Adrenal gland (tissue), 9 donors: ENCODE measurements at regions not wholly inside any gene's neighbourhood (a gene's known extent, or its start where the extent isn't known, plus 50 kb on each side); places are given as distances from the start of the nearest gene placed in this dataset.

Experiments used
- DNase-seq, 7 donors: peaks; one replicate each; pipeline ENCODE4 v3.0.0-alpha.2; 2019 to 2020
- H3K27ac ChIP-seq, 5 donors: fragments of 200-600 bp; sonication (generic) in 4 of 5; 1 replicate in 3 of 5; 2 replicates in 2 of 5; pipeline versions ENCODE4 v1.5.1 to v1.8.0; 2016 to 2020; ENCODE audit warnings: mild to moderate bottlenecking in 1 of 5
- H3K27me3 ChIP-seq: fragments of 200-600 bp; 2 replicates; pipeline ENCODE4 v1.8.0; 2021
- H3K36me3 ChIP-seq, 2 donors: fragments of 200-600 bp; replicated peaks in 1 of 2; 1 replicate in 1 of 2; 2 replicates in 1 of 2; pipeline versions ENCODE4 v1.5.1 to v1.8.0; 2018 to 2022
- H3K4me1 ChIP-seq, 2 donors: fragments of 200-600 bp; replicated peaks in 1 of 2; 1 replicate in 1 of 2; 2 replicates in 1 of 2; pipeline versions ENCODE4 v1.5.1 to v1.8.0; 2018 to 2021
- H3K4me3 ChIP-seq, 4 donors: fragments of 200-600 bp; sonication (generic) in 3 of 4; one replicate each; pipeline ENCODE4 v1.5.1; 2016 to 2018
- H3K9me3 ChIP-seq, 3 donors: fragments of 200-600 bp; sonication (generic) in 1 of 3; replicated peaks in 1 of 3; 1 replicate in 2 of 3; 2 replicates in 1 of 3; pipeline versions ENCODE4 v1.5.1 to v1.8.0; 2016 to 2021
- POLR2A ChIP-seq, 2 donors: fragments of 450-650 bp; IDR thresholded peaks; one replicate each; pipeline ENCODE4 v1.6.1; 2017; ENCODE audit warnings: antibody characterized with exemption in 2 of 2, mild to moderate bottlenecking in 2 of 2, moderate library complexity in 1 of 2
- WGBS, 4 donors: extraction: QIAGEN DNeasy Blood & Tissue Kit in 2 of 4; methylation state at CpG; one replicate each; pipeline versions ENCODE4 v1.1.5 to v1.1.7; 2013 to 2017; 5-methylcytosine and 5-hydroxymethylcytosine counted together
- intact Hi-C, 2 donors: fragments of 100-400 bp; cut with DNase I; formaldehyde crosslinking; loops; one replicate each; pipeline versions ENCODE4 v1.14.1 to v1.15.0; 2022 to 2023
- TF ChIP-seq, protein P1 (sequence below), 6 experiments: fragments of 450-650 bp in 4 of 6; fragments of 200-600 bp in 2 of 6; sonication (generic) in 1 of 6; IDR thresholded peaks; 1 replicate in 5 of 6; 2 replicates in 1 of 6; pipeline versions ENCODE4 v1.5.1 to v1.8.0; 2016 to 2021; ENCODE audit warnings: antibody characterized with exemption in 6 of 6, mild to moderate bottlenecking in 2 of 6, moderate library complexity in 1 of 6
- donor health status: healthy with polysubstance abuse.
- donor health status: Bipolar disorder and iron deficiency.
- donor health status: DM: yes; HTN: yes; CAD: no.
- donor health status: DM: no; HTN: no; CAD: no.
- donor health status: DM: no; HTN: no; CAD: no.

DNA sequence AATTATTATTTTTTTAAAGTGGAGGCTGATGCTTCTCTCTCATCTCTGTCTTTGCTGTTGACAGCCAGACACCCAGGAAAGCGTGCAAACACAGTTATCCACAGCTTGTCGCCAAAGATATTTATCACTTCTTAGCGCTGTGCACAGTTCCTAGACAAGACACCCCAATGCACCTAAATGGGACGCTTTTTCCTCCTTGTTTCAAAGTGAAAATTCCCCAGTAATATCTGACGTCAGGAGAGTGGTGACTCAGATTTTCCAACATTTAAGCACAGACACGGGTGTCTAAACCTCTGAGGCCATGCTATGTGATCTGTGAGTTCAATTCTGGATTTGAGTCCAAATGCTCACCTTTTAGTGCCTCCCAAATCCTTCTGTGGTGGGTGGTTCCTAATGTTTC is 151.6 kb downstream of the EMX2 start:
- Histone ChIP-seq H3K4me3 (no peak overlapping the region), H3K36me3 (no peaks in the 10 kb centered on the region), H3K27ac (no peak overlapping the region), H3K27me3 (no peaks in the 10 kb centered on the region), H3K9me3 (no peaks in the 10 kb centered on the region), H3K4me1 (no peaks in the 10 kb centered on the region)
- 30 to 49% (median 46%) methylated on average over 6 of the region's 6 CpGs for WGBS, 4 donors
- DNase-seq: no peak
- TF ChIP-seq POLR2A (IDR thresholded peaks at IDR 0.05): no peak
- TF ChIP-seq, protein P1, sequence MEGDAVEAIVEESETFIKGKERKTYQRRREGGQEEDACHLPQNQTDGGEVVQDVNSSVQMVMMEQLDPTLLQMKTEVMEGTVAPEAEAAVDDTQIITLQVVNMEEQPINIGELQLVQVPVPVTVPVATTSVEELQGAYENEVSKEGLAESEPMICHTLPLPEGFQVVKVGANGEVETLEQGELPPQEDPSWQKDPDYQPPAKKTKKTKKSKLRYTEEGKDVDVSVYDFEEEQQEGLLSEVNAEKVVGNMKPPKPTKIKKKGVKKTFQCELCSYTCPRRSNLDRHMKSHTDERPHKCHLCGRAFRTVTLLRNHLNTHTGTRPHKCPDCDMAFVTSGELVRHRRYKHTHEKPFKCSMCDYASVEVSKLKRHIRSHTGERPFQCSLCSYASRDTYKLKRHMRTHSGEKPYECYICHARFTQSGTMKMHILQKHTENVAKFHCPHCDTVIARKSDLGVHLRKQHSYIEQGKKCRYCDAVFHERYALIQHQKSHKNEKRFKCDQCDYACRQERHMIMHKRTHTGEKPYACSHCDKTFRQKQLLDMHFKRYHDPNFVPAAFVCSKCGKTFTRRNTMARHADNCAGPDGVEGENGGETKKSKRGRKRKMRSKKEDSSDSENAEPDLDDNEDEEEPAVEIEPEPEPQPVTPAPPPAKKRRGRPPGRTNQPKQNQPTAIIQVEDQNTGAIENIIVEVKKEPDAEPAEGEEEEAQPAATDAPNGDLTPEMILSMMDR (IDR thresholded peaks at IDR 0.05): no peak
- intact Hi-C loops: no loop called here

GRCh38 chr10:117697402-117697801 is 154.9 kb downstream of the EMX2 start:
- 75 to 90% (median 81%) methylated on average over 2 of the region's 2 CpGs for WGBS, 4 donors
- Histone ChIP-seq H3K9me3 (no peaks in the 10 kb centered on the region), H3K4me1 (no peaks in the 10 kb centered on the region), H3K27me3 (no peaks in the 10 kb centered on the region), H3K4me3 (no peak overlapping the region), H3K27ac (no peak overlapping the region), H3K36me3 (no peaks in the 10 kb centered on the region)
- intact Hi-C loops: no loop called here
- DNase-seq: no peak
- TF ChIP-seq POLR2A (IDR thresholded peaks at IDR 0.05): no peak
- TF ChIP-seq, protein P1 (IDR thresholded peaks at IDR 0.05): no peak

GRCh38 chr10:117698809-117699208 is 156.3 kb downstream of the EMX2 start:
- Histone ChIP-seq H3K4me1 (no peaks in the 10 kb centered on the region), H3K4me3 (no peak overlapping the region), H3K27ac (no peak overlapping the region), H3K27me3 (no peaks in the 10 kb centered on the region), H3K36me3 (no peaks in the 10 kb centered on the region), H3K9me3 (no peaks in the 10 kb centered on the region)
- no peak for DNase-seq
- TF ChIP-seq, protein P1 (IDR thresholded peaks at IDR 0.05): no peak
- no peak for TF ChIP-seq POLR2A (IDR thresholded peaks at IDR 0.05)
- 75 to 87% (median 80%) methylated on average over 2 of the region's 2 CpGs for WGBS, 4 donors
- intact Hi-C loops: no loop called here

- intact Hi-C loops: no loop called here
- Histone ChIP-seq H3K27me3 (no peaks in the 10 kb centered on the region), H3K9me3 (no peaks in the 10 kb centered on the region), H3K36me3 (no peaks in the 10 kb centered on the region), H3K4me1 (no peaks in the 10 kb centered on the region), H3K27ac (no peak overlapping the region), H3K4me3 (no peak overlapping the region)
- TF ChIP-seq, protein P1 (IDR thresholded peaks at IDR 0.05): no peak
- TF ChIP-seq POLR2A (IDR thresholded peaks at IDR 0.05): no peak
- 71 to 86% (median 75%) methylated on average over 5 to 7 of the region's 7 CpGs for WGBS, 4 donors
- DNase-seq: no peak
These were observed 157.0 kb downstream of the EMX2 start for GRCh38 chr10:117699436-117700075.
